Hematopoietic multipotent progenitor cell treated with erythropoietin and hydrocortisone succinate and interleukin-3 and kit ligand, for 8 days (in vitro differentiated cells): ENCODE measurements at regions not wholly inside any gene's neighbourhood (a gene's known extent, or its start where the extent isn't known, plus 50 kb on each side); places are given as distances from the start of the nearest gene placed in this dataset.
A peak's percentile ranks its signal among the peaks of the same experiment; 100 is the strongest.

Source experiments
- DNase-seq: peaks from one replicate; pipeline ENCODE4 v3.0.0-alpha.2; 2015

DNA sequence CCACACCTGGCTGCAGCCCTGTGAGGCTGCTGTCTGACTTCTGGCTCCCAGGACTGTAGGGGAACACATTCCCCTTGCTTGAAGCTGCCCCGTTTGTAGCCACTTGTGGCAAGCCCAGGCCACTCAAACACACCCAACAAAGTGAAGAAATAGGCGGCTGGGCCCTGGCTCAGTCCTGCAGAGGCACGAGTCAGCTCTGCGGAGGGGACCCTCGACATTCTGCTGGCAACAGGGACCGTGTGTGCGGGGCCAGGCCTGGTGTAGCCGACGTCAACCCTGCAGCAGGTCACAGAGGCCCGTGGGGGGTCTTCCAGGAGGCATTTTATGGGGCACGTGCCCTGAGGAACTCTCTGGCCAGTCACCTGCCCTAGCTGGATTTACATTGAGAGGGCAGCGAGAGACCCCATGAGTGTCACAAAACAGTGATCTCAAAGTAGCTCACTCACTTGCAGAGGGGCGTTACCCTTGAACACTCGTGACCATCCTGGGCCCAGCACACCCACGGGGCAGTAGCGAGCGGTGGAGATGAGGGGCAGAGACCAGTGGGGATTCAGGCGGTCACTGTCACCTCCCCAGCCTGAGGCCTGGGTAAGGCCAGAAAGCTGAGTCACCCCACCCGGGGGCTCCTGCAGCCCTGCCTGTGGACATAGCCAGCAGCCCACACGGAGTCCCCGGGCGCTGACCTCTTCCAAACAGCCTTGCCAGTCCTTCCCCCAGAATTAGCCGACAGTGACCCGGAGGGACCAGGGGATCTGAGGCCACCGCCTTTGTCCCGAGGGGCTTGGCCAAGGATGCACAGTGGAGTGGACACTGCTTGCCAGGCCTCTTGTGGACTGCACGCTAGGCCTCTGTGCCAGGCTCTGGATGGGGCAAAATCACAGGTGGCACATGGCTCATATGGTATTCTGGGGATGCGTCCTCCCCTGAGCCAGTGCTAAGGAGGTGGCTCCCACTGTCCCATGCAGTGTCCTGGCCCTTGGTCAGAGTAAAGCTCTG is 139.5 kb downstream of the CTTN start:
- no peak for DNase-seq

DNA sequence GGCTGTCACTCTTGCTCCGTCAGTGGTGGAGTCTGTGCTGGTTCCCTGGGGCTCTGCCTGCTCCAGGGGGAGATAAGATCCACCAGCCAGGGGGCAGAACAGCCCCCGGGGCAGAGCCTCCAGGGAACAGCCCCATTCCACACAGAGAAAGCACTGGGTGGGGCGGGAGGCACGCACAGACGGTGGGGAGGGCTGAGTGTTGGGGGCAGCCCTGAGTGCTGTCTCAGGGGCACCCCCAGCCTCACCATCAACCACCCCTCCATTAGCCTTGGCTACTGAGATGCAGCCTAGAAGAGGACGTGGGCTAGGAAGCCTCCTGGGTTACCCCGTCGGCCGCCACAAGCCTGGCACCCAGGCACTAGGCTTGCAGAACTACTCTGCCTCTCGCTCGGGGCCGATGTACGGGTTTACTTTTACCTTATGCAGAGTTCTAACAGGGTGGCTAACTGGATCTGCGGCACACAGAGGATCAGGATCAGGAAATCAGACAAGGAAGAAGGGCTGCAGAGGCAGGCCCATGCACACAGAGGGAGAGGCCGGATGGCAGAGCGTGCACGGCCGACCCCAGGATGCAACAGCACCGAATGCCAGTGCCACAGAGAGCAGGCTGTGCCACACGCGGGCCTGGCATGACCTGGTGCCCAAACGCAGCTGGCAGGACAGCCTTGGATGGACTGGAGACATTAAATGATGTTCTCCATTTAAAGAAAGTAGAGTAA is 140.5 kb downstream of the CTTN start:
- DNase-seq, result no peak

DNA sequence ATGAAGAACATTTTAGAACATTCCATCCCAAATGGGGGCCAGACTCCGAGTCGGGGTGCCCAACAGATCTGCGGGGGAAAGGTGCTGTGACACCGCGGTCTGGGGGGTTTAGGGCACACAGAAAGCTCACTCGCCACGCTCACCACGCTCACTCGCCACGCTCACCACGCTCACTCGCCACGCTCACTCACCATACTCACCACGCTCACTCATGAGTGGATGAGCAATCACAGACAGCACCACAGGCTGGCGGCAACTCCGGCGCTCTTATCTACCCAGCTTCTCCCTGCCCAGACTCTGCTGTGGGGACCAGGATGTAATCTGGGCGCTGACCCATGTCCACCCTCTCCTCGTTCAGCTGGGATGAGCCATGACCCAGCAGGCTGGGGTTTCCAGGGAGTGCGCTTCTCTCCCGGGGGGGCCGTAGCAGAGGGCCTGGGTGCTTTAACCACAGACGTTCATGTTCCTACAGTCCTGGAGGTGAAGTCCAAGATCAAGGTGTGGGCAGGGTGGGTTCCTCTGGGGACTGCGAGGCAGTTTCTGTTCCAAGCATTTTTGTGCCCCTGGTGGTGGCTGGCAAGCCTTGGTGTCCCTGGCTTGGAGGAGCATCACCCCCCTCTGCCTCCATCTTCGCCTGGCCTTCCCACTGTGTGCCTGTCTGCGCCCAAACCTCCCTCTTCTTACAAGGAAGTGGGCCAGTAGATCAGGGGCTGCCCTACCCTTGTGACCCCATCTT is 141.2 kb downstream of the CTTN start:
- DNase-seq, result no peak

DNA sequence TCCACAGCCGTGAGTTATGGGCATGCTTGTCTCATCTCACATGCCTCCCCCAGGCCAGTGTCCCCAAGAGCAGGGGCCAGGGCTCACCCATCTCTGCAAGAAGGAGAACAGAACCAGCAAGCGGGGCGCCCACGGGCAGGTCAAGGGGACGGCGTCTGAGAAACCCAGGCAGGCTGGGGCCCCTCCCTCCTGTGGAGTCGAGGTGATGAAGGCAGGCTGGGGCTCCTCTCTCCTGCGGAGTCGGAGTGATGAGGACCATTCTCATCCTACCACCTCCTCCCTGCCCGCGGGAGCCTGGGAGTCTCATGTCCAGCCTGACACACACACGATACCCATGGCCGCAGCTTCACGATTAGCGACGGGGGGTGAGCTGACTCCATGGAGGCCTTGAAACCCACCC is 141.9 kb downstream of the CTTN start:
- no peak for DNase-seq

DNA sequence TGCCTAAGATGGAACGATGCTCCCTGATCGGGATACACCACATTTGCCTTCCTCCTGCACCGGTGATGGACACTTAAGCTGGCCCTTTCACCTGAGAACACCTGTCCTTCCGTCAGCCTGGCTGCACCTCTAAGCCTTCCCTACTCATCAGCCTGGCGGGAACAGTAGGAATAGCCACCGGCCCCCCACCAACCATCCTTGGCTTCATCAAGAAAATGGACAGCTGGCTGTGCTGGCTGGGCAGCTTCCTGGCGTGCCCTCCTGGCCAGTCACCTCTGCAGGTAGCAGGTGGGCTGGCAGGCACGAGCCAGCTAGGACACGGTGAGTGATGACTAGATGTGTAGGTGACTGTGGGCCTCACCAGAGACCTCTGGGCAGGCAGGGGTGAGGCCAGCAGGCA is 142.8 kb downstream of the CTTN start:
- DNase-seq, result no peak

DNA sequence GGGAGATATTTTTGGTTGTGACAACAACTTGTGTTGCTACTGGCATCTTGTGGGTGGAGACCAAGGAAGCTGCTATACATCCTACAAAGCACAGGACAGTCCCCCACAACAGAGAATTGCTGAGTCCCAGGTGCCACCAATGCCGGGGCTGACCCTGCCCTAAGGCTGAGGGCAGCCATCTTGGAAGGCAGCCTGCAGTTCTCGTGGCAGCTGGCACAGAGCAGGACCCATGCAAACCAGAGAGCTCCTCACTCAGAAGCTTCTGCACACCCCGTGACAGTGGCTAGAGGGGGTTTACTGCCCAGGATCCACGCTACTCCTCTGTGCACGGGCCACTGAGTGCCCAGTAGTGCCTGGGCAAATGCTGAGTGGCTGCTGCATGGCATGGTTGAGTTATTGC is 143.4 kb downstream of the CTTN start:
- no peak for DNase-seq

DNA sequence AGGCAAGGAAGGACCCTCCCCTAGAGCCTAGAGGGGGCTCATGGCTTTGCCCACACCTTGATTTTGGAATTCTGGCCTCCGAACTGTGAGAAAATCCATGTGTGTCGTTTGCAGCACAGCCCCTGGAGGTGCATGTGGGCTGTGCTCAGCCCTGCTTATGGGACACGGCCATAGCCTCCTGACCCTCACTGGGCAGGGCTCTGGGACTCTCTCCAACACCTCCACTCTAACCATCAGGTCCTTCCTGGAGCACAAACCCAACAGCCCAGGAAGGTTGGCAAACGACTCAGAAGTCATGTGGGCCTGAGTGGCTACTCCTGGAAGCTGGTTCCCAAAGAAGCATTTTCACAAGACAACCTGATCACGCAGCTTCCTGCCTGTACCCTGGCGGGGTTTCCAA is 144.1 kb downstream of the CTTN start:
- no peak for DNase-seq

DNA sequence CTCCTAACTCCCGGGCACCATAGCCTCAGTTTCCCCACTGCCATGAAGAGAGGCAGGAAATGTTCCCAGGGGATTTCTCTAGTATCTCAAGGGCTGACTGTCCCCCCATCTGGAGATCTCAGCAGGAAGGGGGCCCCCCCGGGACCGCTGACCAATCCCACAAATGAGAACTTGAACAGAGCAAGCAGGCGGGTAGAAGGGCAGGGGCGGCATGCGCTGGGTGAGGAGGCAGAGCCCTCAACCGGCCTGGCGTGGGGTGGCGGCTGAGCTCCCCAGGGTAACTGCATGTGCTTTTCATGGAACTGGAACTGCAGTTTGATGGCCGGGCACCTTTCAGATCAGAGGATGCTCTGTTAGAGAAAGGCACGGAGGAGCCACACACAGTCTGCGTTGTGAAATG is 144.5 kb downstream of the CTTN start:
- DNase-seq, result no peak

DNA sequence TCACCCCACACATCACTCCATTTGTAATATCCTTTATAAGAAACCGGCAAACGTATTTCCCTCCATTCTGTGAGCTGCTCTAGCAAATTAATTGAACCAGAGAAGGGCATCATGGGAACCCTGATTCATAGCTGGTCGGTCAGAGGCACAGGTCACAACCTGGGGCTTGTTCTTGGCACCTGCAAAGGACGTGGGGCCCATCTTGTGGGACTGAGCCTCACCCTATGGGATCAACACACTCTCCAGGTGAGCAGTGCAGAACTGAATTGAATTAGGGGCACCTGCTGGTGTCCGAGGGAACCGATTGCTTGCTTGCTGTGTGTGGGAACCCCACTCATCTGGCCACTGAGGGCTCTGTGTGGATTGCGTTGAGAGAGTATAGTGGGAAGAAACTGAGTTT is 145.3 kb downstream of the CTTN start:
- no peak for DNase-seq

DNA sequence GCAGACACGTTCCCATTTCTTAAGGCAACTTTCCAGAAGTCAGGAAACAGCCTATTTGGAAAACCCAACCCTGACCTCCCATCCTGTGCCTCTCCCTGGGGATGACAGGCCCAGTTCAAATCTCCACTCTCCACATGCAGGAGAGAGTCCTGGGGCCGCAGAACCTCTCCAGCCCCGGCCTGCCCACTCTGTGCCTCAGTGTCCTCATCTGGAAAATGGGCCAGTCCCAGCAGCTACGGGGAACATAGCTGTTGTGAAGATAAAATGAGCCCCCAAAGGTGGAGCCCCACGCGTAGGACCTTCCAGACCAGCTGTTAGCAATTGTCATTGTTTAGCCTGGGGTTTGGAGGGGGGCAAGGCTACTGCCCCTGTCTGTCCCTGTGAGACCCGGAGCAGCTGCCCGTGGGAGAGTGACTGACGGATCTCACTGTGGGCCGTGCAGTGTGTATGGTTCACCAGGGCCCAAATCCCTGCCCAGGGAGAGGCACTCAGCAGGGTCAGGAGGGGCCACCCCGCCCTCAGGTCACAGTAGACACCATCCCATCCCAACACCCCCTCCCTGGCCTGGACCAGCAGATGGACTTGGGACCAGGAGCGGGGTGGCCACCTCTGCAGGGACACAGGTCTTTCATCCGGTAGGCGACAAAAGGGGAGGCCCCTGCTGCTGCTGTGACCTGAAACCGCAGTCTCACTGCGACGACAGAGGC is 145.9 kb downstream of the CTTN start:
- DNase-seq, result no peak

DNA sequence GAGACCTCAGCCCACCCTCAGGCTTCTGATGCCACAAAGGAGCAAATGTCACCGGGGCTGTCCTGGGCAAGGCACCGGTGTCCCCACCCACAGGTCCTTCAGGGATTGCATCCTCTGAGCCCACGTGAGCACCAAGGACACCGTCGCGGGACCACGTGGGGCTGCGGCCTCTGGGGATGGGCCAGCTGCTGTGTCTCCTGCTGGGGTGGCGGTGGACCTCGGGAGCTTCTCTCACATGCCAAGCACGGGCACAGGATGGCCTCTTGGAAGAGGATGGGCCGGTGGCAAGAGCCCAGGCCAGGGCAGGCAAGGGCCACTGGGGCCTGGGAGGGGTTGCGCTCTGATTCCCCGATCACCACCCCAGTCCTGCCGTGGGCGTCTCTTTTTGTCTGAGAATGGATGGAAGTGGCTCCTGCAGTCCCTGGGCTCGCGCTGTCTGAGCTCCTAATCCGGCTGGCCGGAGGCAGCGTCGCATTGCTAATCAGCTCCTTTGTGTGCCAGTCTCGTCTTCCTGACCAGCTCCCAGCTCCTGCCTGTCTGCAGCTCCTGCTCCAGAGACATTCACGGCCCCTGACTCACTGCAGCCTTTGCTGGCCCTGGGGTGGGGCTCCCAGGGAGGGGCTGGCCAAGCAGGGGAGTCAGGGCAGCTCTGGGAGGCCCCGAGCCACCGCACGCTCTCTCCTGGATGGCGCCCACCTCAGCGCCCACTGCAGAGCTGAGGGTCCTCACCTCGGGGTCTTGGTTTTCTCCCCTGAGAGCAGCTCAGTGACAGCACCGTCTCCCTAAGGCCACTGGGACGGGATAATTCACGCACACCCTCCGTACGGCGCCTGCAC is 146.7 kb downstream of the CTTN start:
- DNase-seq, result no peak

DNA sequence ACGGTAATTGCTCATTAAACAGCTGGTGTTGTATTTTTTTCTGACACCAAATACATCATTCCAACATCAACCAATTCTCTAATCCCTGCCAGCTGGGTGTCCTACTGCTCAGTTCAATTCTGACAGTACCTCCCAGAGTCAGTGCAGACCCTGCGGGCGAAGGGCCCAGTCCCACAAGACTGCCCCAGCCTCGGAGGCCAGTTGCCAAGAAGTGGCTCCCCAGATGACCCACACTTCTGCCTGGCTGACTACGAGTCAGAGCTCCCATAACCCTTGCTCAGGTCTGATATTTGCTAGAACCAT is 147.2 kb downstream of the CTTN start:
- no peak for DNase-seq

DNA sequence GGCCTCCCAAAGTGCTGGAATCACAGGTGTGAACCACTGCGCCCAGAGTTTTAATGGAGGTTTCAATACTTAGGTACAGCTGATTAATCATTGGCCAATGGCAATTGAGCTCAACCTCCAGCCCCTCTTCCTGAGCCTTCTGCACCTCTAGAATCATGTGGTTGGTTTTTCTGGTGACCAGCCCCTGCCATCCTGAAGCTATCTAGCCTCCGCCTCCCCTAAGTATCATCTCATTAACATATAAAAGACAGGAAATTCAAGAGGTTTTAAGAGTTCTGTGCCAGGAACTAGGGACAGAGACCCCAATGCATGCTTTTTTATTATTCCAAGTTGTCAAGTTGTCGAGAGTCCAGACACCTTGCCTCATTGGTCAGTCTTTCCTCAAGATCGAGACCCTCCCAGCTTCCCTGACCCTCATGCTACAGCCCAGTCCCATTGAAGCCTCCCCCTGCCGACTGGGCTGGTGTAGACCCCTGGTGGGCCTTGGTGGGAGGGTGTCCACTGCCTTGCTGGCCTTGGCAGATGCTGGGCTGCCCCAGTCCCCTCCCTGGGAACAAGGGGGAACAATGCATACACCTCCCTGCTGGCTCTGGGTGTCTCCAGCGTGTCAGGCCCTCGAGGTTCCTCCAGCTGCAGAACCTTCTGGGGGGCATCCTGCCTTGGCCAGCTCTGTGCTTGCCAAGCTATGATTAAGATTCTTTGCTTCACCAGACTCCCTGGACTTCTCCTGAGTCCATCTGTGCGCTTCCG is 148.0 kb downstream of the CTTN start:
- DNase-seq, result no peak

DNA sequence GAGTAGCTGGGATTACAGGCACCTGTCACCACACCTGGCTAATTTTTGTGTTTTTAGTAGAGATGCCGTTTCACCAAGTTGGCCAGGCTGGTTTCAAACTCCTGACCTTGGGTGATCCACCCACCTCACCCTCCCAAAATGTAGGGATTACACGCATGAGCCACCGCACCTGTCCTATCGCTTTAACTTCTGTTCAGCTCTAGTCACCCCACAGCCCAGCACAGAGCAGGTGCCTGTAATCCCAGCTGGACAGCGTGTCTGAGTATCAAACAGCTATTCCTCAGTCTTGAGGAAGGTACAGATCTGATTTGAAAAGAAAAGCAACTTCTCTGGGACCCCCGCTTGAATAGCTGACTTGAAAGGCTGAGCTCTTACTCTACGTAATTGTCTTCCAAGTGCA is 149.1 kb downstream of the CTTN start:
- DNase-seq, result no peak

DNA sequence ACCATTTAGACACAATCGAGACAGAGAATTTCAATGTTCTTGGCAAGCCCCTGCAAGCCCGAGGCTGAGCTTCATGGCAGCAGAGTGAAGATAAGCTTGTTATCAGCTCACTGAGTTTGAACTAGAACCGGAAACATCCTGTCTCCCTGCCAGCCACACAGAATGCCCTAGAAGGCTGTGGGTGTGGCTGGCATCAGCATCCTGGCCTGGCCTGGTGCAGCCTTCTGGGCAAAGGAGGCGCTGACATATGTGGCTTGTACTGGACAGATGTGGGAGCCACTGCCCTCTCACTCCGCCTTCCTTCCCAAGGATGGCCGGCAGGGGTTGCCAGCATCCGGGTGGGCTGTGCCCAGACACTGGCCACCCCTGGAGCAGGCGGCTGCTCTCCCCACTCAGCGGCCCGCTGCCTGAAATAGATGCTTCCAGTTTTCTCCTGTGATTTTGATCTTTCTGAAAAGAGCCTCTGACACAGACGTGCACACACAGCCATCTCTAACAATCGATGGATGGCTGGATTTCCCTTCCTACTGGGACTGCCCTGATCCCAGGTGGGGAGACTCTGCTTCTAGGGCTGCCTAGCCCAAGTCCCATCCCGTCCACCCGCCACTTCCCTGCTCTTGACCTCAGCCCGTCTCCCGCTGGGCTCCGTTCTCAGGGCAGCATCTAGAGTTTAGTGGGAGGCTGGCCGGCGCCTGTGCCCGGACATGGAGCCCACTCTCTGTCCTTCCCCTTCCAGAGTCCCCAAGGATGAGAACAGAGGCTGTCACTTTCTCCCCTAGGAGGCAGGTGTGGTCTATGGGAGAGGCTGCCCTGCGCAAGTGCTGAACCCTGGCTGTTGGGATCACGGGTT is 149.7 kb downstream of the CTTN start:
- peak; percentile 74 for DNase-seq

DNA sequence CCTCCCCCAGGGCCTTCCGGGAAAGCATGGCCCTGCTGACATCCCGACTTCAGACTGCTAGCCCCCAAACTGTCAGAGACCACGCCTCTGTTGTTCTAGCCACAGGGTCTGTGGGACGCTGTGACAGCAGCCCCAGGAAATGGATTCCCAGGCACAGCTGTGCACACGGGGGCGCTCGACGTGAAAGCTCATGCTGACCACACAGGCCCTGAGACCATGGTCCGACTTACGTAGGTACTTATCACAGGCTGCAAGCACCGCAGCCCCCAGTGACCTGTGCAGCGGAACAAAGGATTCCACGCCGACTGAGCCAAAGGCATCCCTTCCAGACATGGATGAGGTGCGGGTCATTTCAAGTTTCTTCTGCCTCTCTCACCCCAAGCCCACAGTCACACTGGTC is 150.6 kb downstream of the CTTN start:
- no peak for DNase-seq

DNA sequence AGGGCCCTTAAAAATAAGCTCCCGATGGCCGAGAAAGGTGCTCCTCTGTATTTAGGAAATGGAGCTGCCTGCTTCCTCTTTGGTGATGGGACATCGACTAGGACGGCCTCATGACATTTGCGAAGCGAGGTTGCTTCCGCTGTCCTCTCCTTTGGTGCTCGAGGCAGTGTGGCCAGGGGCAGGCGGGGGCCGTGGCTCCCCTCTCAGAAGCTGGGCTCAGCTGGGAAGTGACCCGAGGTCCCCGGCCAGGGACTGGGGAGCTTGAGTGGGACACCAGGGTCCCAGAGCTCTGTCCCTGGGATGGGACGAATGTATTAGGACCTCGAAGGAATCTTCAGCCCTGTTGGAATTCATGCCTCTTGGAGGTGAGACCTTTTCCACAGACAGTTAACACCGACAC is 151.1 kb downstream of the CTTN start:
- no peak for DNase-seq

DNA sequence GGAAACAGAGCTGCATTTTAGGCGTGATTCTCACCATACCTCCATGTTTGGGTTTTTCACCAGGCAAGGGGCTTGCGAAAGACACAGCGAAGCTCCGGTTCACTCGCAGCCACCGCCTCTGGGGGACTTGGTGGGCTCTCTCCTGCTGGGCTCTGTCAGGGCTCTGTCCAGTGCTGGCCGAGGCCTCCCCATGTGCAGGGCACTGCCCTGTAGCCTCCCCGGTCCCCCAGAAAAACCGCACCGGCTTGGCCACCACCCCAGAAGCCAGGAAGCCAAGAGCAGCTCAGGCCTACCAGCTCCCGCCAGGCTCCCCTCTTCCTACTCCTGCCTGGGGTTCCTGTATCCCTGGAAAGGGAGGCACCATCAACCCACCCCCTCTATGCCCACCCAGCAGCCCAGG is 151.5 kb downstream of the CTTN start:
- DNase-seq, result no peak

DNA sequence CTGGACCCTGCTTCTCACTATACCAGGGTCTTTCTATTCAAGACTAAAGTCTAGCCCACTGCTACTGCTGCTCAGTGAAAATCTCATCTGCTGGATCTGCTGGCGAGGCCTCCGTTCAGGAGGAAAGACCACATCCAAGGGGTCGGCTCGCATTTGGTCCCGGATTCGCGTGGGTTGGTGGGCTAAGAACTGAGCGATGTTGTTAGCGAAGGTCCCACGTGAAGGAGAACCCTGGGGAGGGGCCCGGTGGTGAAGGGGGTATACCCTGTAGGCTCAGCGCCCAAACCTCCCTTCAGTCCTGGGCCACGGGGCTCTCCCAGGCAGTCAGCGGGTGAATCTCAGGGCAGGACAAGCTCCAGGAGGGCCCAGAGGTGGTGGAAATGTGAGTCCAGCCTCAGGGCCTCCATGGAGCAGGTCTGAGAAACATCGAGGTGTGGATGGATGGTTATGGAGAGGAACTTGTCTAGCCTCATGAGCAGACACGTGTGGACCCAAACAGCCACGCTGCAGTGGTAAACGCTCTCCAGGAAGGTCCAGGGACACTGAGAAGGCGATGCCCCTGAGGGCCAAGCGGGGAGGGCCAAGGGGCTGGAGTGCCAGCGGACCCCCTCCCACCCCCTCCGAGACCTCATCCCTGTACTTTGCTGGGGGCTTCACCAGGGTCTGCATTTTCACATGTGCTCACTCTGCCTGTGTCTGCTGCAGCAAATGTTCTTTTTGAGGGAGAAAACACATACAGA is 152.3 kb downstream of the CTTN start:
- no peak for DNase-seq
